Ureter (tissue), 1 donor: ENCODE measurements at regions not wholly inside any gene's neighbourhood (a gene's known extent, or its start where the extent isn't known, plus 50 kb on each side); places are given as distances from the start of the nearest gene placed in this dataset.
A peak's percentile ranks its signal among the peaks of the same experiment; 100 is the strongest.
"Not testable (repeated sequence)": the region's sequence is repeated elsewhere in the genome, so short reads cannot be mapped to it uniquely, and the experiment has no call there.

Experiments used
- DNase-seq: peaks from one replicate; pipeline ENCODE4 v3.0.0-alpha.2; 2020; ENCODE audit warnings: low spot score
- donor health status: DM: yes; HTN: yes; CAD: no.

DNA sequence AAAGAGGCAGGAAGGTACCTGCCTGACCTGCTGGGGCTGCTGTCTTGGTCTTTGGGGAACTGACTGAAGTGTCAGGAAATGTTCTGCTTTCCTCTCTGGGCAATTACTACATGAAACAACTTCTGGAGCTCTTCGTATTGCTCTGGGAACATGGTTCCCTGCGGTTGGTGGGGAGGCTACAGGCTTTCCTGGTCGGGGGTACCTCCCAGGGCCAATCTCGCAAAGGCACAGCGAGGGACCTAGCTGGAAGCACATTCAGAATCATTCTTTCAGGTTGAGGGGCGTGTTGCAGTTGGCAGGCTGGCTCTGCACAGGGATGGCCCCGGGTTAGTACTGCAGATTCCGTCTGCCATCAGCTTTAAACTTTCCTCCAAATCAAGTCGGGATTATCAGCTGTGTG is 88.9 kb upstream of the RANBP3L start:
- no peak for DNase-seq

DNA sequence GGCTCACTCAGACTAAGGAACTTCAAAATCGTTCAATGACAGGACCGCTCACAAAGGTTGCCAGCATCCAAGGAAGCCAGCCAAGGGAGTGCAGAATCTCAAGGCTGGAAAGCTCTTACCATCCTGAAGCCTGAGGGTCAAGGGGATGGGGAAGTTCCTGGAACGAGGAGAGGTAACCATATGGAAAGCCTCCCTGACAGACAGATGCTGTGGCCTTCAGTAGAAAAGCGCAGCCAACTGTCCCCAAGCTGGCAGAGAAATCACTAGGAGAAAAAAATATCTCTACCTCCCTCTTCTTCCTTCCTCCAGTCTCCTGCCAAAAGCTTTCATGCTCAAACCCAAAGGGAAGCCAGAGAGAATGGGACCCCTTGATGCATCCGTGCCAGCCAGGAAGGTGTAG is 90.5 kb upstream of the RANBP3L start:
- DNase-seq = no peak

DNA sequence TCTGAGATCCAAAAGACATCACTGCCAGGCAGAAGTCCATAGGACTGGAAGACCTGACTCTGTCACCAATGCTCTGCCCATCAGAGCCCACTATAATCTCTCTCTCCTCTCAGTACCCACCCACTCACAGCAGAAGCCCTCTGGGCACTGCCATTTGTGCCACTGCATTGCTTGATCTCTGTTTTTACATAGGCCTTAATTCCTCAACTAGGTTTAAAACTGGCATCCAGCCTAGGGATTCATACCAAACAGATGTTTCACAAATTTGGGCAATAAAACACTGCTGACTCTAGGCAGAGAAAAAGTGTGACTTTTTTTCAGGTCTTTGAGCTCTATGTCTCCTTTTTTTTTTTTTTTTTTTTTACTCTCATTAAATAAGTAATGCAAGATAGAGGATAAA is 91.1 kb upstream of the RANBP3L start:
- DNase-seq = no peak

GRCh38 chr5:36393656-36394428 is 92.1 kb upstream of the RANBP3L start:
- DNase-seq = no peak

DNA sequence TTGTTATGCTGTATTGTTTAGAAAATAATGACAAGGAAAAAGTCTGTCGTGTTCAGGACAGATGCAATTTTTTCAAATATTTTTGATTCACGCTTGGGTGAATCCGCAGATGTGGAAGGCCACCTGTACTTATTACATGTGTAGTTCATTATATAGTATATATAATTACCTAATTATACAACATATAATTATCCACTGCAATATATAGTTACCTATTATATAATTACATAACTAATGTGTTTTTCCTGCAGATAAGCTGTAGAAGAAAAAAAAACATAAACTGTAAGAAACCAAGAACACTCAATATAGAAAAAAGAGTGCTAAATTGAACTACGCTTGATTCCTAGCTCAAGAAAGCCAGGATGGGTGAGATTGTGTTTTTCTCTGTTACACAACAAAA is 93.6 kb upstream of the RANBP3L start:
- no peak for DNase-seq

DNA sequence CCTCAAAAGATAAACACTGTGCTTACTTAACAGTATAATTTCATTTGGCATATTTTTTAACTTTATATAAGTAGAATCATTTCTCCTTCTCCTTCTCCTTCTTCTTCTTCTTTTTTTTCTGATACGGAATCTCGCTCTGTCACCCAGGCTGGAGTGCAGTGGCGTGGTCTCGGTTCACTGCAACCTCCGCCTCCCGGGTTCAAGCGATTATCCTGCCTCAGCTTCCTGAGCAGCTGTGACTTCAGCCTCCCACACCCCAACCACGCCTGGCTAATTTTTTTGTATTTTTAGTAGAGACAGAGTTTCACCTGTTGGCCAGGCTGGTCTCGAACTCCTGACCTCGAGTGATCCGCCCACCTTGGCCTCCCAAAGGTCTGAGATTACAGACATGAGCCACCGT is 94.2 kb upstream of the RANBP3L start:
- not testable (repeated sequence) for DNase-seq

GRCh38 chr5:36396640-36397039 is 94.9 kb upstream of the RANBP3L start:
- peak; percentile 60 for DNase-seq

GRCh38 chr5:36397901-36398536 is 96.3 kb upstream of the RANBP3L start:
- DNase-seq = no peak

DNA sequence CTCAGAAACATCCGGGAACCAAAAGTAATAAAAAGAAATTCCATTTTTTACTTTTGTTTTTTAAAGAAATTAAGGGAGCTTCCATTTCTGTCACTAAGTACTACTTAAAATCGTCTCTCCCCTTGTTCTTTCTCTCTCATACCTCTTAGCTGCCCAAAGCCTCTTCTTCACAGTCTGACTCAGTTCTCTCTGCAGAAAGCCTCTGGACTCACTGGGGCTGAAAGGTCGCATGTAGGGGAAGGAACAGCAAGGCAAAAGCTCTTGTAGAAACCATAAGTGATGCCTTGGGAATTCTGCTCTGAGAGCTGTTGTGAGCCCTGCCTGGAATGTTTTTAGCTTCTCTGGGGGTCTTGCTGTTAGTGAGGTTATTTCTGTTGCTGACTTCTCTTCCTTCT is 100.8 kb upstream of the RANBP3L start:
- DNase-seq = no peak

DNA sequence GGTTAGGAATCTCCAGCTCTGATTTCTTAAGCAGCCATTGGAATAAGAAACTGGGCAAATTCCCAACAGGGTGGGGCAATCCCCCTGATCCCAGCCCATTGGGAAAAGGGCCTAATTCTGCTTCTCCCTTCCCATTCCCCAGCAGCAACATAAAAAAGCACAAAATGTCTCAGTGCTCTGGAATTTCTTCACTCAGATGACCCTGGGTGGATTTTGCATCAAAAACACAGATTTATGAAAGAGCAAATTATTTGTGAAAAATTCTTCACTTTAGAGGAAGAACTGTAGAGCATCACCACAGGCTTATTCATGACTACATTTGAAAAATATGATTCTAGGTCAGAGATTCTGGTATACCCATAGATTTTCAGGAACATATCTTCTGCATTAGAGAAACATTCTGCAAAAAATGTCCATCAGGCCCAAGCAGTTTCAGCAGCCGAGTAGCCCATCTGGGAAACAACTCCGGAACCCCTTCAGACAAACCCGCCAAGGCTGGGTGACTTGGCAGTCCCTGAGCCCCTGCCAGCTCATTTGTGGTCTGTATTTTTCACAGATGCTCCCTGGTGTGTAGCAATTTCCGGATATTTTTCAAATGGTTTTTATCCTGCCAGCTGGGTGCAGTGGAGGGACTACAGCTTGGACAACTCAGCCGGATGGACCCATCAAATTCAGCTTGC is 102.1 kb upstream of the RANBP3L start:
- no peak for DNase-seq

DNA sequence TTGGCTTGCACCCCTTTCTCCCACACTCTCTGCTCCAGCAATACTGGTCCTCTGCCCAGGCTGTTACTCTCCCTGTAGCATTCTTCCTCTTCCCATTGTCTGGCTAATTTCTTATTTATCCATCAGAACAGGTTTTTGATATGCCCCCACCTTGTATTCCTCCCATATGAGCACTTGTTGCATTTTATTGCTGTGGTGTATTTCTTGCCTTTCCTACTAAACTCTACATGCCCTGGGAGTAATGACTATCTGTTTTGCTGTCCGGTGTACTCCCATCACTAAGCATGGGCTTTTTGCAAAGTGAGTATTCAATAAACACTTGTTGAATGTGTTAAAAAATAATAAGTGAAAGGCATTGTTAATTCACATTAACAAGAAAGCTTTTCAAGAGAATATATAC is 104.3 kb upstream of the RANBP3L start:
- DNase-seq = no peak

DNA sequence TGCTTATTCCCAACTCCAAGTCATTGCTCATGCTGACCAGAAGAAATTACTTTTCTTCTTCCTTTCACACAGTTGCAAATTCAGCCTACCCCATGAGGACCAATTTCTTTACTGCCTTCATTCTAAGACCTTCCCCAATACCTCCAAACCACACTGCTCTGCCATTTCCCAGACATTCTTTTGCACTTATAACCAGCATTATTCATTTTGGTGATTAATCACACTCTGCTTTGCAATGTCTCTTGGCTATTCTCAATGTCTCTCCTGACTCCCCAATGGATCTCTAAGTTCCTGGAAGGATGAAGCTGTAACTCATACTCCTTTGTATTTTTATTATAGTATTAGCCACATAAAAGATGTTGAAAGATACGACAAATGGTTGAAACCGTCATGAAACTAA is 105.7 kb upstream of the RANBP3L start:
- no peak for DNase-seq

- not testable (repeated sequence) for DNase-seq
These were observed 108.0 kb upstream of the RANBP3L start for GRCh38 chr5:36409711-36410110.

DNA sequence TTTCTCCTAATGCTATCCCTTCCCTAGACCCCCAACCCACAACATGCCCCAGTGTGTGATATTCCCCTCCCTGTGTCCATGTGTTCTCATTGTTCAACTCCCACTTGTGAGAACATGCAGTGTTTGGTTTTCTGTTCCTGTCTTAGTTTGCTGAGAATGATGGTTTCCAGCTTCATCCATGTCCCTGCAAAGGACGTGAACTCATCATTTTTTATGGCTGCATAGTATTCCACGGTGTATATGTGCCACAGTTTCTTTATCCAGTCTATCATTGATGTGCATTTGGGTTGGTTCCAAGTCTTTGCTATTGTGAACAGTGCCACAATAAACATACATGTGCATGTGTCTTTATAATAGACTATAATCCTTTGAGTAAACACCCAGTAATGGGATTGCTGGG is 109.0 kb upstream of the RANBP3L start:
- not testable (repeated sequence) for DNase-seq

GRCh38 chr5:36414869-36415282 is 113.2 kb upstream of the RANBP3L start:
- DNase-seq = no peak

GRCh38 chr5:36416605-36417004 is 114.9 kb upstream of the RANBP3L start:
- no peak for DNase-seq

- DNase-seq = no peak
These were observed 115.5 kb upstream of the RANBP3L start for GRCh38 chr5:36417221-36417620.

DNA sequence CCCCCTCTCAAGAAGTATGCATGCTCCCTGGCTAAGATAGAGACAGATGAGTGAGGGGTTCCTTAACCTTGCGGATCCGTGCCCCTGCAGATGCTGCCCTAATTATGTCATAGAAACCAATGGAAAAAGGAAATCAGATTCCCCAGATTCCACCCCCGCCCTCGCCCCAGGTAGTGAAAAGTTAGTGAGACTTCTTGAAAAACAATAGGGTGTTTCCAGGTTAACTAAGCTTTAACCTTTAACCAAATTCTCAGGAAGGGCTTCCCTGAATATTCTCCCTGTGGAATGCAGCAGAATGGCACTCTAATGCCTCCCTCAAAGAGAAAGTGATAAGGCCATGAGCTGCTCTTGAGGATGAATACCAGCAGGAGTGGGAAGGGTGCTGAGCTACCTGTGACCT is 116.0 kb upstream of the RANBP3L start:
- DNase-seq = no peak

DNA sequence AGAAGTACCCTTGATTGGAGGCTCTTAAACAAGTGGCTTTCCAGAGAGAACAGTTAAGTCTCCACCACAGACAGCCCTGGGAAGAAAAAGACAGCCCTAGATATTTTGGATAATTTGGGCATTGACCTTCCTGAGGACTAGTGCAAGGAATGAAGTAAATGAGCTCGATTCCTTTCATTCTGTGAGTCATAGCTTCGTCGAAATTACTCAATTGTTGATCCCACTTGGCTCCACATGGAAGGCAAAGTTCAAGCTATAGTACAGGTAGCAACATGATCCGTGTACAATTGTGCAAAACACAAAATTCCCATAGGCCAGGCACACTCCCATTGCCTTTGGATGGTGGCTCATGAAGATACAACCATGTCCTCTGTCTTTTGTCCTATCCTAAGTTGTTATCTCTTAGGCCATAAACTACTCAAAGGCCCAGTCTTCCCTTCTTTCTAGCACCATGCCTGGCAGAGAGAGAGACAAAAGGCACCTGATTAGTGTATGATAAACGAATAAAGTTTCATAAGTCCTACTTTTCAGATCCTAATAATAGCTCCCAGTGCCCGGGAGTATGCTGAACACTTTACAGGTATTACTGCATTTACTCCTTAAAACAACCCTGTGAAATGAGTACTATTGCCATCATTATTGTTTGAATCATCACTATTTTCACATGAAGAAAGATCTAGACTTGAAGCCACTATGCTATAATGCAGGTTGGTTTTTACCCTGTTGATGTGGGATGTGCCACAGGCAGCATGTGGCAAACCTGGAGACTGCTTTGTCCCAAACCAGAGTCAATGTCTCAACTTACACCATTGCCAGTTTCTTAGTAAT is 116.7 kb upstream of the RANBP3L start:
- no peak for DNase-seq

GRCh38 chr5:36421256-36421655 is 119.6 kb upstream of the RANBP3L start:
- DNase-seq = no peak

DNA sequence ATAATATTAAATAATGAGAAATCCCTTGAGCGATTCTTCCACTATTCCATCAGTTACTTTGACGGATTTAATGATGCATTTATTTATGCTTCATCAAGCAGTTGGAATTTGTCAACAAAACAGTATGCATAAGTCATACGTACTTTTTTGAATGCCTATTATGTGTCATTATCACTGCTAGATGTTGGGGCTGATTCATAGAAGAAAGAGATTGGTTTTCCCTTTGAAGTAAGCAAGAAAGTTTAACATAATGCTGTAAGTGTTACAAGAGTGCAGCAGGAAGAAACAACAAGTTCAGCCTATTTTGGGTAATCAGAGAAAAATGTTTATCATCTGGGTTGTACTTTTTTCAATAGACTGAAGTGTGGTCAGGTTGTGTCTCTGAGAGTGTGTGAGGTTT is 121.2 kb upstream of the RANBP3L start:
- no peak for DNase-seq
